ENCODE measurements at regions not wholly inside any gene's neighbourhood (a gene's known extent, or its start where the extent isn't known, plus 50 kb on each side); places are given as distances from the start of the nearest gene placed in this dataset.

DNA sequence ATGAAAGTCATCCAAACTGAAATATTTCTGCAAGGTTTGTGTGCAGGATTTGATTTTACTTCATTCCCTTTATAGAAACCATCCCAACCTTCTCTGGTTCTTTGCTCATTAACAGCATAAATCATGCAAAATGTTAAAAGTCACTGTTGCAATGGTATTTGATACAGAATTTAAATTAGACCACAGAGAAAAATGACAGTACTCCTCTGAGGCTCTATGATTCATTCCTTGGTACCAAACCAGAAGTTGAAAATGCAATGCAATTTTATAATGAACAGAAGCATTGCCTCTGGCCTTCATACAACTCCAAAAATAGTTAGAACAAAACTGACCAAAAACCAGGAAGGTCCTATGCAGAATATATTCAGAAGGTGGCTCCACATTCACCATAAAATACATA, 607.1 kb downstream of the TLE1 start:
- no peak for DNase-seq (ENCODE audit: extremely low spot score)
- no peak overlapping the region for H3K4me3 ChIP-seq
- no peaks in the 10 kb centered on the region for H3K27me3 ChIP-seq
- H3K36me3 ChIP-seq, result no peaks in the 10 kb centered on the region
- intact Hi-C loops (cut with DNase I), result no loop called here
- TF ChIP-seq, protein P1, sequence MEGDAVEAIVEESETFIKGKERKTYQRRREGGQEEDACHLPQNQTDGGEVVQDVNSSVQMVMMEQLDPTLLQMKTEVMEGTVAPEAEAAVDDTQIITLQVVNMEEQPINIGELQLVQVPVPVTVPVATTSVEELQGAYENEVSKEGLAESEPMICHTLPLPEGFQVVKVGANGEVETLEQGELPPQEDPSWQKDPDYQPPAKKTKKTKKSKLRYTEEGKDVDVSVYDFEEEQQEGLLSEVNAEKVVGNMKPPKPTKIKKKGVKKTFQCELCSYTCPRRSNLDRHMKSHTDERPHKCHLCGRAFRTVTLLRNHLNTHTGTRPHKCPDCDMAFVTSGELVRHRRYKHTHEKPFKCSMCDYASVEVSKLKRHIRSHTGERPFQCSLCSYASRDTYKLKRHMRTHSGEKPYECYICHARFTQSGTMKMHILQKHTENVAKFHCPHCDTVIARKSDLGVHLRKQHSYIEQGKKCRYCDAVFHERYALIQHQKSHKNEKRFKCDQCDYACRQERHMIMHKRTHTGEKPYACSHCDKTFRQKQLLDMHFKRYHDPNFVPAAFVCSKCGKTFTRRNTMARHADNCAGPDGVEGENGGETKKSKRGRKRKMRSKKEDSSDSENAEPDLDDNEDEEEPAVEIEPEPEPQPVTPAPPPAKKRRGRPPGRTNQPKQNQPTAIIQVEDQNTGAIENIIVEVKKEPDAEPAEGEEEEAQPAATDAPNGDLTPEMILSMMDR (IDR thresholded peaks at IDR 0.05), result no peak
- TF ChIP-seq POLR2A (IDR thresholded peaks at IDR 0.05; ENCODE audit: low read depth) (no peak), EP300 (IDR thresholded peaks at IDR 0.05) (no peak), POLR2AphosphoS5 (IDR thresholded peaks at IDR 0.05) (no peak)
- H3K4me1 ChIP-seq, result peaks cover 0 to 25% (median 20%) of the 10 kb centered on the region in 4 donors
- H3K27ac ChIP-seq (replicated peaks in 1 of 4), result no peak overlapping the region
- no peaks in the 10 kb centered on the region for H3K9me3 ChIP-seq

DNA sequence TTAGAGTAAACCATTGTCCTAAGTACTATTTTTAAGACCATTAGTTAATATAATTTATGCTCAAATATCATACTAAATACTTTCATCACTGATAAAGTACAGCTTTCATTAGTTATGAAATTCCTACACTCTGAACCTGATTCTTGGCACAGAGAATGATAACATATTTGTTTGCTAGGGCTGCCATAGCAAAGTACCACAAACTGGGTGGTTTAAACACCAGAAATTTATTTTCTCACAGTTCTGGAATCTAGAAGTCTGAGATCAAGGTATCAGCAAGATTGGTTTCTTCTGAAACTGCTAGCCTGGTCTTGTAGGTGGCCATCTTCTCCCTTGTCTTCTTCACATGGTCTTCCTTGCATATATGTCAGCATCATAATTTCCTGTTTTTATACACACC, 608.4 kb downstream of the TLE1 start:
- Histone ChIP-seq H3K27ac (replicated peaks in 1 of 4) (no peak overlapping the region), H3K4me1 (peaks cover 0 to 25% (median 20%) of the 10 kb centered on the region in 4 donors), H3K4me3 (no peak overlapping the region), H3K9me3 (no peaks in the 10 kb centered on the region), H3K27me3 (no peaks in the 10 kb centered on the region), H3K36me3 (no peaks in the 10 kb centered on the region)
- no peak for DNase-seq (ENCODE audit: extremely low spot score)
- intact Hi-C loops (cut with DNase I), result no loop called here
- TF ChIP-seq, protein P1 (IDR thresholded peaks at IDR 0.05), result no peak
- no peak for TF ChIP-seq POLR2AphosphoS5 (IDR thresholded peaks at IDR 0.05)
- no peak for TF ChIP-seq EP300 (IDR thresholded peaks at IDR 0.05)
- TF ChIP-seq POLR2A (IDR thresholded peaks at IDR 0.05; ENCODE audit: low read depth), result no peak

DNA sequence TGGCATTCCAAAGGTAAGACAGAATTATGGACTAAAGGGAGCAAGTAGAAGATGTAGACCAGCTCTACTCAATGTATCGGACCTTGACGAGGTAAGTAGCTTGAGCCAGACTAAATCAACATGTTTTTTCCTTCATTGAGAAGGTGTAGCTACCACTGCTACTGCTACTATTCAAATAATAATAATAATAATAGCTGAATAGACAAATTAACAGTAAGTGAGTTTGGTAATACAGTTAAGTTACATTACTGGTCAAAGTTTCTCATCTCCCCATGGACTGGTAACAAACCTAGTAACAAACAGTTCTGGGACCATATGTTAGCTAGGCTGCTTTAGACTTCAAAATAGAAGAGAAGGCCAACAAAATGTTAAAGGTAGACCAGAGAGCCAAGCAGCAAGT, 609.2 kb downstream of the TLE1 start:
- peaks cover 0 to 25% (median 20%) of the 10 kb centered on the region in 4 donors for H3K4me1 ChIP-seq
- no peak for DNase-seq (ENCODE audit: extremely low spot score)
- no peaks in the 10 kb centered on the region for H3K36me3 ChIP-seq
- TF ChIP-seq POLR2A (IDR thresholded peaks at IDR 0.05; ENCODE audit: low read depth) (no peak), EP300 (IDR thresholded peaks at IDR 0.05) (no peak), POLR2AphosphoS5 (IDR thresholded peaks at IDR 0.05) (no peak)
- TF ChIP-seq, protein P1 (IDR thresholded peaks at IDR 0.05), result no peak
- no peak overlapping the region for H3K27ac ChIP-seq (replicated peaks in 1 of 4)
- 93% methylated on average over 2 of the region's 2 CpGs for WGBS
- no peaks in the 10 kb centered on the region for H3K27me3 ChIP-seq
- no peak overlapping the region for H3K4me3 ChIP-seq
- H3K9me3 ChIP-seq, result no peaks in the 10 kb centered on the region
- intact Hi-C loops (cut with DNase I), result no loop called here

DNA sequence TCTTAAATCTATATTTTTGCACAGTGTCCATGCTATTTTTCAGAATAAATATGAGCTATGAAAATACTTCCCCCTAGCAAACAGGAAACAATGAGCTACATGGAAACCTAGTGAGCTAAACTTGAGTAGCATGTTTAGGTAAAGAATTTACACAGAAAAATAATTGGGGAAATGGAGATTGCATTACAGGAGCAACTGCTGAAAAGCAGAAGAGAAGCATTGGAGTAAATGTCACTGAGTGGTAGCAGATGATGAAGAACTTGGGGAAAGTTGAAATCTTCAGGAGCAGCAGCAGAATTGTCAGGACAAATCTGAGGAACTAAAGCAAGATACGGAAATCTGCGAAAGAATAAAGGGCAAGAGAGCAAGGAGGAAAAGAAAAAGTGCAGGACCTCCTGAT, 610.3 kb downstream of the TLE1 start:
- 98% methylated on average over 2 of the region's 2 CpGs for WGBS
- intact Hi-C loops (cut with DNase I), result no loop called here
- TF ChIP-seq POLR2A (IDR thresholded peaks at IDR 0.05; ENCODE audit: low read depth) (no peak), POLR2AphosphoS5 (IDR thresholded peaks at IDR 0.05) (no peak), EP300 (IDR thresholded peaks at IDR 0.05) (no peak)
- TF ChIP-seq, protein P1 (IDR thresholded peaks at IDR 0.05), result no peak
- no peaks in the 10 kb centered on the region for H3K9me3 ChIP-seq
- H3K27ac ChIP-seq (replicated peaks in 1 of 4), result no peak overlapping the region
- no peaks in the 10 kb centered on the region for H3K27me3 ChIP-seq
- H3K4me1 ChIP-seq, result peaks cover 0 to 22% (median 16%) of the 10 kb centered on the region in 4 donors
- no peaks in the 10 kb centered on the region for H3K36me3 ChIP-seq
- DNase-seq (ENCODE audit: extremely low spot score), result no peak
- H3K4me3 ChIP-seq, result no peak overlapping the region

DNA sequence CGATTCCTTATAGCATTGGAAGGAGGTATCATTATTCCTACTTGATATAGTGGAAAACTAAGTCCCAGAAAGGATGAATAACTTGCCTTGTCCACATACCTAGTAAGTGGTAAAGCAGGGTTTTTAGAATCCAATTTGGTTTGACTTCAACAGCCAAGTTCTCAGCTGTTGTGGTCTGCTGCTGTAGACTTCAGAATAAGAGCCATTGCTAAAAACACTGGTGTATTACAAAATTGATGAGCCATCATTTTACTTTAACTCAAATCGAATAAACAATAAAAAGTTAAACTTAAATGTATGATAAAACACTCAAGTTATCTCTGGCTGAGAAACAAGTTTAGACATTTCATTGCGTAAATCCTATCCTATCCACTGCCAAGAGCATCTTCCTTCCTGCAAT, 610.8 kb downstream of the TLE1 start:
- peaks cover 0 to 17% (median 11%) of the 10 kb centered on the region in 4 donors for H3K4me1 ChIP-seq
- H3K27ac ChIP-seq (replicated peaks in 1 of 4), result no peak overlapping the region
- TF ChIP-seq, protein P1 (IDR thresholded peaks at IDR 0.05), result no peak
- WGBS, result 76% methylated on average over 3 of the region's 3 CpGs
- intact Hi-C loops (cut with DNase I), result no loop called here
- DNase-seq (ENCODE audit: extremely low spot score), result no peak
- H3K4me3 ChIP-seq, result no peak overlapping the region
- H3K9me3 ChIP-seq, result no peaks in the 10 kb centered on the region
- H3K27me3 ChIP-seq, result no peaks in the 10 kb centered on the region
- no peaks in the 10 kb centered on the region for H3K36me3 ChIP-seq
